ENCODE measurements at regions not wholly inside any gene's neighbourhood (a gene's known extent, or its start where the extent isn't known, plus 50 kb on each side); places are given as distances from the start of the nearest gene placed in this dataset.

- no peak for TF ChIP-seq CTCF (conservative IDR thresholded peaks at IDR 0.05; ENCODE audit: low read depth, low read length)
- TF ChIP-seq EZH2 (IDR thresholded peaks at IDR 0.05; ENCODE audit: borderline replicate concordance, low read depth, low read length, poor library complexity, severe bottlenecking) = no peak
- POLR2A ChIA-PET (ENCODE audit: low non-redundant PET) = no interaction called here
Observed at GRCh38 chr5:173429489-173430150, 101.4 kb upstream of the STC2 start.

GRCh38 chr5:173423452-173424117 lies 95.4 kb upstream of the STC2 start:
- no peak for TF ChIP-seq EZH2 (IDR thresholded peaks at IDR 0.05; ENCODE audit: borderline replicate concordance, low read depth, low read length, poor library complexity, severe bottlenecking)
- TF ChIP-seq CTCF (conservative IDR thresholded peaks at IDR 0.05; ENCODE audit: low read depth, low read length) = no peak
- no TSS peak for BruUV-seq (replicated peaks)
- Histone ChIP-seq H3K4me3 (ENCODE audit: low read depth, low read length, poor library complexity, severe bottlenecking) (no peak overlapping the region), H3K27me3 (replicated peaks; ENCODE audit: insufficient read depth, low read depth, low read length, poor library complexity) (no peaks in the 10 kb centered on the region), H3K27ac (ENCODE audit: low read depth, low read length, poor library complexity, severe bottlenecking) (no peak overlapping the region), H3K9me3 (ENCODE audit: low read depth, low read length, poor library complexity, severe bottlenecking) (no peaks in the 10 kb centered on the region), H3K36me3 (ENCODE audit: insufficient read depth, low read length, poor library complexity, severe bottlenecking) (no peaks in the 10 kb centered on the region), H3K4me1 (ENCODE audit: insufficient read depth, low read length, poor library complexity, severe bottlenecking) (no peaks in the 10 kb centered on the region)
- DNase-seq (ENCODE audit: low spot score) = no peak
- POLR2A ChIA-PET (ENCODE audit: low non-redundant PET) = no interaction called here
- intact Hi-C loops (cut with micrococcal nuclease; ENCODE audit: unreplicated experiment) = no loop called here
- CTCF ChIA-PET = no interaction called here

More at GRCh38 chr5:173429489-173430150, 101.4 kb upstream of the STC2 start:
- no TSS peak for BruUV-seq (replicated peaks)
- no peaks in the 10 kb centered on the region for H3K36me3 ChIP-seq (ENCODE audit: insufficient read depth, low read length, poor library complexity, severe bottlenecking)
- CTCF ChIA-PET = no interaction called here
- no peak overlapping the region for H3K4me3 ChIP-seq (ENCODE audit: low read depth, low read length, poor library complexity, severe bottlenecking)
- H3K27ac ChIP-seq (ENCODE audit: low read depth, low read length, poor library complexity, severe bottlenecking) = no peak overlapping the region
- intact Hi-C loops (cut with micrococcal nuclease; ENCODE audit: unreplicated experiment) = no loop called here
- DNase-seq (ENCODE audit: low spot score) = no peak
- no peaks in the 10 kb centered on the region for H3K9me3 ChIP-seq (ENCODE audit: low read depth, low read length, poor library complexity, severe bottlenecking)
- no peaks in the 10 kb centered on the region for H3K27me3 ChIP-seq (replicated peaks; ENCODE audit: insufficient read depth, low read depth, low read length, poor library complexity)
- H3K4me1 ChIP-seq (ENCODE audit: insufficient read depth, low read length, poor library complexity, severe bottlenecking) = no peaks in the 10 kb centered on the region

- H3K36me3 ChIP-seq (ENCODE audit: insufficient read depth, low read length, poor library complexity, severe bottlenecking) = no peaks in the 10 kb centered on the region
- intact Hi-C loops (cut with micrococcal nuclease; ENCODE audit: unreplicated experiment) = no loop called here
- no peak for TF ChIP-seq CTCF (conservative IDR thresholded peaks at IDR 0.05; ENCODE audit: low read depth, low read length)
- TF ChIP-seq EZH2 (IDR thresholded peaks at IDR 0.05; ENCODE audit: borderline replicate concordance, low read depth, low read length, poor library complexity, severe bottlenecking) = no peak
- ChIA-PET CTCF (no interaction called here), POLR2A (ENCODE audit: low non-redundant PET) (no interaction called here)
- no peak overlapping the region for H3K4me3 ChIP-seq (ENCODE audit: low read depth, low read length, poor library complexity, severe bottlenecking)
- no peak for DNase-seq (ENCODE audit: low spot score)
- no peaks in the 10 kb centered on the region for H3K4me1 ChIP-seq (ENCODE audit: insufficient read depth, low read length, poor library complexity, severe bottlenecking)
- no TSS peak for BruUV-seq (replicated peaks)
- no peak overlapping the region for H3K27ac ChIP-seq (ENCODE audit: low read depth, low read length, poor library complexity, severe bottlenecking)
- no peaks in the 10 kb centered on the region for H3K27me3 ChIP-seq (replicated peaks; ENCODE audit: insufficient read depth, low read depth, low read length, poor library complexity)
- H3K9me3 ChIP-seq (ENCODE audit: low read depth, low read length, poor library complexity, severe bottlenecking) = no peaks in the 10 kb centered on the region
Observed at GRCh38 chr5:173420108-173420507, 91.9 kb upstream of the STC2 start.
